Neuronal stem cell (in vitro differentiated cells): ENCODE measurements at regions not wholly inside any gene's neighbourhood (a gene's known extent, or its start where the extent isn't known, plus 50 kb on each side); places are given as distances from the start of the nearest gene placed in this dataset.

Experiments
- DNase-seq: peaks from one replicate; pipeline ENCODE4 v3.0.0-alpha.2; 2013; ENCODE audit warnings: low spot score
- H2AFZ ChIP-seq: one replicate; pipeline ENCODE4 v1.6.1; 2013; ENCODE audit warnings: mild to moderate bottlenecking, low read length, inconsistent platforms
- H2AK5ac ChIP-seq: 2 replicates; pipeline ENCODE4 v1.6.1; 2013; ENCODE audit warnings: low read depth, mild to moderate bottlenecking, inconsistent platforms, low read length, moderate library complexity, mixed read lengths
- H2BK120ac ChIP-seq: 2 replicates; pipeline ENCODE4 v1.6.1; 2013; ENCODE audit warnings: low read depth, mild to moderate bottlenecking, inconsistent platforms, low read length, moderate library complexity, mixed read lengths
- H2BK12ac ChIP-seq: one replicate; pipeline ENCODE4 v1.6.1; 2013; ENCODE audit warnings: low read length, inconsistent platforms
- H2BK15ac ChIP-seq: 2 replicates; pipeline ENCODE4 v1.6.1; 2013; ENCODE audit warnings: mild to moderate bottlenecking, low read length, inconsistent platforms, mixed read lengths
- H2BK5ac ChIP-seq: one replicate; pipeline ENCODE4 v1.6.1; 2013; ENCODE audit warnings: inconsistent platforms, mild to moderate bottlenecking, low read length, moderate library complexity
- H3K14ac ChIP-seq: one replicate; pipeline ENCODE4 v1.6.1; 2013; ENCODE audit warnings: low read length, inconsistent platforms
- H3K18ac ChIP-seq: 2 replicates; pipeline ENCODE4 v1.6.1; 2013; ENCODE audit warnings: low read length, inconsistent platforms
- H3K23ac ChIP-seq: 2 replicates; pipeline ENCODE4 v1.6.1; 2013; ENCODE audit warnings: low read depth, mild to moderate bottlenecking, mixed read lengths, low read length, inconsistent platforms; ENCODE audit not compliant: poor library complexity
- H3K27ac ChIP-seq: replicated peaks from 3 replicates; pipeline ENCODE4 v1.5.1; 2013; ENCODE audit warnings: low read length, inconsistent platforms
- H3K27me3 ChIP-seq, 3 experiments: 2 replicates each; pipeline ENCODE4 v1.6.1; 2013; ENCODE audit warnings: low read length in 3 of 3, mild to moderate bottlenecking in 2 of 3, inconsistent platforms in 1 of 3, low read depth in 1 of 3, mixed read lengths in 1 of 3, moderate library complexity in 1 of 3; ENCODE audit not compliant: control insufficient read depth in 3 of 3, insufficient read depth in 3 of 3
- H3K36me3 ChIP-seq, 2 donors: replicated peaks in 1 of 2; 2 replicates each; pipeline ENCODE4 v1.6.1; 2013; ENCODE audit warnings: low read length in 2 of 2; ENCODE audit not compliant: control insufficient read depth in 2 of 2, insufficient read depth in 2 of 2
- H3K4ac ChIP-seq: 2 replicates; pipeline ENCODE4 v1.6.1; 2013; ENCODE audit warnings: inconsistent platforms, mild to moderate bottlenecking, low read length, moderate library complexity
- H3K4me1 ChIP-seq, 2 donors: 1 replicate in 1 of 2; 2 replicates in 1 of 2; pipeline ENCODE4 v1.6.1; 2013; ENCODE audit warnings: low read length in 2 of 2, low read depth in 1 of 2; ENCODE audit not compliant: control insufficient read depth in 2 of 2, insufficient read depth in 1 of 2
- H3K4me2 ChIP-seq: one replicate; pipeline ENCODE4 v1.6.1; 2013; ENCODE audit warnings: mild to moderate bottlenecking, low read length, inconsistent platforms; ENCODE audit not compliant: insufficient read depth, poor library complexity, severe bottlenecking
- H3K4me3 ChIP-seq, 2 donors: 2 replicates each; pipeline ENCODE4 v1.5.1; 2013; ENCODE audit warnings: low read length in 2 of 2, mild to moderate bottlenecking in 2 of 2, inconsistent platforms in 1 of 2, moderate library complexity in 1 of 2
- H3K79me1 ChIP-seq: one replicate; pipeline ENCODE4 v1.6.1; 2013; ENCODE audit warnings: low read depth, mild to moderate bottlenecking, inconsistent platforms, low read length, moderate library complexity
- H3K9ac ChIP-seq: one replicate; pipeline ENCODE4 v1.6.1; 2013; ENCODE audit warnings: mild to moderate bottlenecking, low read depth, low read length, inconsistent platforms; ENCODE audit not compliant: poor library complexity
- H3K9me3 ChIP-seq, 2 donors: replicated peaks in 1 of 2; 2 replicates each; pipeline versions ENCODE3 to v1.6.1; 2013; ENCODE audit warnings: low read length in 2 of 2, mild to moderate bottlenecking in 2 of 2, inconsistent platforms in 1 of 2, low read depth in 1 of 2, mixed read lengths in 1 of 2, moderate library complexity in 1 of 2; ENCODE audit not compliant: control insufficient read depth in 2 of 2, insufficient read depth in 1 of 2
- H4K8ac ChIP-seq: one replicate; pipeline ENCODE4 v1.6.1; 2013; ENCODE audit warnings: low read depth, mild to moderate bottlenecking, inconsistent platforms, low read length, moderate library complexity
- H4K91ac ChIP-seq: one replicate; pipeline ENCODE4 v1.6.1; 2013; ENCODE audit warnings: low read length, low read depth, mild to moderate bottlenecking, inconsistent platforms; ENCODE audit not compliant: poor library complexity
- WGBS, 2 donors: extraction: QIAGEN DNeasy Blood & Tissue Kit; methylation state at CpG; one replicate each; pipeline ENCODE4 v1.1.7; 2013; ENCODE audit warnings: missing lambda C conversion rate in 2 of 2, mixed read lengths in 1 of 2; ENCODE audit not compliant: insufficient read length in 2 of 2, insufficient replicate concordance in 1 of 2; ENCODE audit errors: extremely low coverage in 2 of 2; 5-methylcytosine and 5-hydroxymethylcytosine counted together

- Histone ChIP-seq H3K4me3 (no peak overlapping the region), H2BK5ac (no peak overlapping the region), H3K4ac (no peak overlapping the region), H2BK12ac (no peak overlapping the region), H3K23ac (no peak overlapping the region), H2BK120ac (no peak overlapping the region), H3K14ac (no peak overlapping the region), H2AFZ (no peak overlapping the region), H3K9me3 (no peaks in the 10 kb centered on the region), H3K27me3 (no peaks in the 10 kb centered on the region), H4K91ac (no peak overlapping the region), H3K27ac (no peak overlapping the region), H2BK15ac (no peak overlapping the region), H3K18ac (no peak overlapping the region), H3K36me3 (no peaks in the 10 kb centered on the region), H3K79me1 (no peaks in the 10 kb centered on the region), H4K8ac (no peak overlapping the region), H3K4me2 (no peak overlapping the region), H3K9ac (no peak overlapping the region), H2AK5ac (no peak overlapping the region), H3K4me1 (peaks cover 0 to 6% of the 10 kb centered on the region in 2 donors)
- no peak for DNase-seq
- no CpG with 5 or more reads among the region's 1 CpG for WGBS, 2 donors
Measured at GRCh38 chr6:121759370-121759769, 323.9 kb downstream of the GJA1 start.

- Histone ChIP-seq H2AK5ac (peak overlapping the region; percentile 68), H3K23ac (no peak overlapping the region), H3K4me2 (no peak overlapping the region), H2BK120ac (no peak overlapping the region), H3K79me1 (no peaks in the 10 kb centered on the region), H4K91ac (no peak overlapping the region), H2AFZ (peak overlapping the region; percentile 75), H3K27me3 (no peaks in the 10 kb centered on the region), H4K8ac (no peak overlapping the region), H3K4me1 (peaks cover 0 to 6% of the 10 kb centered on the region in 2 donors), H3K36me3 (no peaks in the 10 kb centered on the region), H3K9me3 (no peaks in the 10 kb centered on the region), H3K4ac (no peak overlapping the region), H2BK15ac (peak overlapping the region; percentile 49), H2BK12ac (no peak overlapping the region), H3K14ac (no peak overlapping the region), H2BK5ac (no peak overlapping the region), H3K27ac (no peak overlapping the region), H3K18ac (peak overlapping the region; percentile 74), H3K9ac (no peak overlapping the region), H3K4me3 (no peak overlapping the region)
- no peak for DNase-seq
- no CpG with 5 or more reads among the region's 11 CpGs for WGBS, 2 donors
Measured at GRCh38 chr6:121760191-121760590, 324.7 kb downstream of the GJA1 start.

GRCh38 chr6:121760745-121761144 is 325.3 kb downstream of the GJA1 start:
- Histone ChIP-seq H2BK15ac (no peak overlapping the region), H3K9me3 (no peaks in the 10 kb centered on the region), H3K4me2 (no peak overlapping the region), H2BK5ac (no peak overlapping the region), H2AK5ac (no peak overlapping the region), H3K4ac (no peak overlapping the region), H3K4me1 (peaks cover 0 to 6% of the 10 kb centered on the region in 2 donors), H3K27me3 (no peaks in the 10 kb centered on the region), H4K91ac (no peak overlapping the region), H2BK12ac (no peak overlapping the region), H2BK120ac (no peak overlapping the region), H2AFZ (peak overlapping the region; percentile 75), H3K14ac (no peak overlapping the region), H4K8ac (no peak overlapping the region), H3K27ac (no peak overlapping the region), H3K79me1 (no peaks in the 10 kb centered on the region), H3K18ac (peak overlapping the region; percentile 27), H3K4me3 (no peak overlapping the region), H3K36me3 (no peaks in the 10 kb centered on the region), H3K9ac (no peak overlapping the region), H3K23ac (no peak overlapping the region)
- DNase-seq: no peak
- WGBS, 2 donors: no CpG with 5 or more reads among the region's 5 CpGs

- DNase-seq: no peak
Measured at GRCh38 chr6:121764493-121764892, 329.0 kb downstream of the GJA1 start.

More at GRCh38 chr6:121764493-121764892, 329.0 kb downstream of the GJA1 start:
- no peak overlapping the region for H2BK5ac ChIP-seq
- no peak overlapping the region for H3K18ac ChIP-seq
- no peaks in the 10 kb centered on the region for H3K79me1 ChIP-seq
- H2BK15ac ChIP-seq: no peak overlapping the region
- H2AK5ac ChIP-seq: no peak overlapping the region
- H3K9me3 ChIP-seq: no peaks in the 10 kb centered on the region
- no peak overlapping the region for H4K8ac ChIP-seq
- peaks cover 0 to 6% of the 10 kb centered on the region in 2 donors for H3K4me1 ChIP-seq
- H3K9ac ChIP-seq: no peak overlapping the region
- no peaks in the 10 kb centered on the region for H3K27me3 ChIP-seq
- H2AFZ ChIP-seq: no peak overlapping the region
- H3K27ac ChIP-seq: no peak overlapping the region
- no peak overlapping the region for H3K4me2 ChIP-seq
- H2BK120ac ChIP-seq: no peak overlapping the region
- H3K14ac ChIP-seq: no peak overlapping the region
- no peak overlapping the region for H3K4ac ChIP-seq
- no peak overlapping the region for H2BK12ac ChIP-seq
- no CpG with 5 or more reads among the region's 3 CpGs for WGBS, 2 donors
- no peak overlapping the region for H3K4me3 ChIP-seq
- H3K23ac ChIP-seq: no peak overlapping the region
- no peak overlapping the region for H4K91ac ChIP-seq
- no peaks in the 10 kb centered on the region for H3K36me3 ChIP-seq
